ENCODE measurements at regions not wholly inside any gene's neighbourhood (a gene's known extent, or its start where the extent isn't known, plus 50 kb on each side); places are given as distances from the start of the nearest gene placed in this dataset.

GRCh38 chr3:70840106-70840870 is 527.9 kb upstream of the MDFIC2 start:
- no peak for DNase-seq (ENCODE audit: low spot score)

- no peak for DNase-seq (ENCODE audit: low spot score)
Observed at GRCh38 chr3:70833239-70833960, 521.0 kb upstream of the MDFIC2 start.

GRCh38 chr3:70832834-70833205 is 520.4 kb upstream of the MDFIC2 start:
- DNase-seq (ENCODE audit: low spot score), result peak; percentile 67

GRCh38 chr3:70832089-70832833 is 519.8 kb upstream of the MDFIC2 start:
- peak; percentile 76 for DNase-seq (ENCODE audit: low spot score)

GRCh38 chr3:70829092-70829491 is 516.7 kb upstream of the MDFIC2 start:
- peak; percentile 77 for DNase-seq (ENCODE audit: low spot score)

- DNase-seq (ENCODE audit: low spot score), result peak; percentile 59
Observed at GRCh38 chr3:70824773-70825172, 512.3 kb upstream of the MDFIC2 start.

- DNase-seq (ENCODE audit: low spot score), result peak; percentile 9
Observed at GRCh38 chr3:70824078-70824477, 511.6 kb upstream of the MDFIC2 start.

- no peak for DNase-seq (ENCODE audit: low spot score)
Observed at GRCh38 chr3:70823622-70824021, 511.2 kb upstream of the MDFIC2 start.

GRCh38 chr3:70822669-70823068 is 510.2 kb upstream of the MDFIC2 start:
- no peak for DNase-seq (ENCODE audit: low spot score)

GRCh38 chr3:70821602-70822001 is 509.2 kb upstream of the MDFIC2 start:
- no peak for DNase-seq (ENCODE audit: low spot score)

GRCh38 chr3:70820397-70820796 is 508.0 kb upstream of the MDFIC2 start:
- DNase-seq (ENCODE audit: low spot score), result no peak

GRCh38 chr3:70818145-70818544 is 505.7 kb upstream of the MDFIC2 start:
- DNase-seq (ENCODE audit: low spot score), result no peak

- DNase-seq (ENCODE audit: low spot score), result no peak
Observed at GRCh38 chr3:70816346-70816745, 503.9 kb upstream of the MDFIC2 start.

GRCh38 chr3:70815817-70816216 is 503.4 kb upstream of the MDFIC2 start:
- no peak for DNase-seq (ENCODE audit: low spot score)

GRCh38 chr3:70813311-70813710 is 500.9 kb upstream of the MDFIC2 start:
- peak; percentile 30 for DNase-seq (ENCODE audit: low spot score)

- peak; percentile 58 for DNase-seq (ENCODE audit: low spot score)
Observed at GRCh38 chr3:70811880-70812279, 499.4 kb upstream of the MDFIC2 start.

GRCh38 chr3:70808881-70809280 is 496.4 kb upstream of the MDFIC2 start:
- DNase-seq (ENCODE audit: low spot score), result no peak

- DNase-seq (ENCODE audit: low spot score), result no peak
Observed at GRCh38 chr3:70806556-70806955, 494.1 kb upstream of the MDFIC2 start.

- DNase-seq (ENCODE audit: low spot score), result no peak
Observed at GRCh38 chr3:70806021-70806420, 493.6 kb upstream of the MDFIC2 start.

GRCh38 chr3:70805061-70805889 is 492.8 kb upstream of the MDFIC2 start:
- DNase-seq (ENCODE audit: low spot score), result peak; percentile 33

GRCh38 chr3:70803891-70804290 is 491.5 kb upstream of the MDFIC2 start:
- DNase-seq (ENCODE audit: low spot score), result no peak

- no peak for DNase-seq (ENCODE audit: low spot score)
Observed at GRCh38 chr3:70803319-70803718, 490.9 kb upstream of the MDFIC2 start.
